GM12872 (cell line): ENCODE measurements at regions not wholly inside any gene's neighbourhood (a gene's known extent, or its start where the extent isn't known, plus 50 kb on each side); places are given as distances from the start of the nearest gene placed in this dataset.

Experiments used
- CTCF ChIP-seq: IDR thresholded peaks from 3 replicates; pipeline ENCODE4 v1.5.1; 2011; ENCODE audit warnings: low read depth, mild to moderate bottlenecking, low read length, moderate library complexity; ENCODE audit not compliant: insufficient read depth

- no peak for TF ChIP-seq CTCF
Observed at GRCh38 chr4:10167201-10167600, 50.6 kb upstream of the WDR1 start.
